Mesendoderm (in vitro differentiated cells): ENCODE measurements at regions not wholly inside any gene's neighbourhood (a gene's known extent, or its start where the extent isn't known, plus 50 kb on each side); places are given as distances from the start of the nearest gene placed in this dataset.

ENCODE experiments used
- DNase-seq: peaks from one replicate; pipeline ENCODE4 v3.0.0; 2013
- H2AK5ac ChIP-seq: 2 replicates; pipeline ENCODE4 v1.6.1; 2013; ENCODE audit warnings: low read length, inconsistent platforms
- H2BK120ac ChIP-seq: 2 replicates; pipeline ENCODE4 v1.6.1; 2013; ENCODE audit warnings: low read depth, mild to moderate bottlenecking, low read length, moderate library complexity, mixed read lengths
- H2BK15ac ChIP-seq: replicated peaks from 2 replicates; pipeline ENCODE4 v1.6.1; 2013; ENCODE audit warnings: low read depth, mild to moderate bottlenecking, moderate library complexity
- H2BK5ac ChIP-seq: 2 replicates; pipeline ENCODE4 v1.6.1; 2013; ENCODE audit warnings: low read length, inconsistent platforms
- H3K18ac ChIP-seq: 2 replicates; pipeline ENCODE4 v1.6.1; 2013; ENCODE audit warnings: mild to moderate bottlenecking, low read length, mixed read lengths
- H3K23ac ChIP-seq: one replicate; pipeline ENCODE4 v1.6.1; 2013; ENCODE audit warnings: low read length
- H3K27ac ChIP-seq: 2 replicates; pipeline ENCODE4 v1.5.1; 2013; ENCODE audit warnings: low read depth, mild to moderate bottlenecking, inconsistent platforms, low read length, moderate library complexity
- H3K27me3 ChIP-seq: 2 replicates; pipeline ENCODE4 v1.6.1; 2013; ENCODE audit warnings: low read length, control low read depth, mild to moderate bottlenecking, inconsistent platforms; ENCODE audit not compliant: insufficient read depth, poor library complexity
- H3K36me3 ChIP-seq: 2 replicates; pipeline ENCODE4 v1.6.1; 2013; ENCODE audit warnings: low read length, inconsistent platforms; ENCODE audit not compliant: control insufficient read depth, insufficient read depth
- H3K4ac ChIP-seq: one replicate; pipeline ENCODE4 v1.6.1; 2013; ENCODE audit warnings: low read depth, mild to moderate bottlenecking, low read length, moderate library complexity
- H3K4me1 ChIP-seq: 2 replicates; pipeline ENCODE4 v1.6.1; 2013; ENCODE audit warnings: low read depth, low read length, inconsistent platforms; ENCODE audit not compliant: control insufficient read depth
- H3K4me2 ChIP-seq: 2 replicates; pipeline ENCODE4 v1.6.1; 2013; ENCODE audit warnings: low read length
- H3K4me3 ChIP-seq: 2 replicates; pipeline ENCODE4 v1.5.1; 2013; ENCODE audit warnings: mild to moderate bottlenecking, low read length
- H3K56ac ChIP-seq: one replicate; pipeline ENCODE4 v1.6.1; 2013; ENCODE audit warnings: low read length
- H3K79me1 ChIP-seq: 2 replicates; pipeline ENCODE4 v1.6.1; 2013; ENCODE audit warnings: low read length, inconsistent platforms
- H3K79me2 ChIP-seq: 2 replicates; pipeline ENCODE4 v1.6.1; 2013; ENCODE audit warnings: mild to moderate bottlenecking, low read length; ENCODE audit not compliant: control insufficient read depth, insufficient read depth
- H3K9ac ChIP-seq: 2 replicates; pipeline ENCODE4 v1.6.1; 2013; ENCODE audit warnings: low read length, inconsistent platforms
- H4K5ac ChIP-seq: one replicate; pipeline ENCODE4 v1.6.1; 2013; ENCODE audit warnings: low read length
- H4K8ac ChIP-seq: one replicate; pipeline ENCODE4 v1.6.1; 2013; ENCODE audit warnings: low read depth, mild to moderate bottlenecking, control low read depth, low read length, moderate library complexity
- WGBS: extraction: QIAGEN DNeasy Blood & Tissue Kit; methylation state at CpG from one replicate; pipeline ENCODE4 v1.1.7; 2013; ENCODE audit warnings: low lambda C conversion rate, missing lambda C conversion rate; ENCODE audit not compliant: insufficient coverage; ENCODE audit errors: extremely low coverage; 5-methylcytosine and 5-hydroxymethylcytosine counted together

- H3K4ac ChIP-seq: no peak overlapping the region
- DNase-seq: no peak
- no peak overlapping the region for H3K4me3 ChIP-seq
- H3K4me1 ChIP-seq: peaks cover 2% of the 10 kb centered on the region
- WGBS: no CpG with 5 or more reads among the region's 12 CpGs
- no peaks in the 10 kb centered on the region for H3K79me1 ChIP-seq
- H3K27ac ChIP-seq: no peak overlapping the region
- no peak overlapping the region for H3K23ac ChIP-seq
- H3K36me3 ChIP-seq: no peaks in the 10 kb centered on the region
- no peak overlapping the region for H4K8ac ChIP-seq
- H3K27me3 ChIP-seq: no peaks in the 10 kb centered on the region
- H2BK5ac ChIP-seq: no peak overlapping the region
- H3K4me2 ChIP-seq: no peak overlapping the region
- no peak overlapping the region for H3K56ac ChIP-seq
- no peak overlapping the region for H4K5ac ChIP-seq
- H2BK15ac ChIP-seq: no peak overlapping the region
- no peaks in the 10 kb centered on the region for H3K79me2 ChIP-seq
- H2AK5ac ChIP-seq: no peak overlapping the region
- H2BK120ac ChIP-seq: no peak overlapping the region
- H3K18ac ChIP-seq: no peak overlapping the region
- H3K9ac ChIP-seq: no peak overlapping the region
These were observed 128.7 kb downstream of the PALM2AKAP2 start for GRCh38 chr9:109908459-109909390.

DNA sequence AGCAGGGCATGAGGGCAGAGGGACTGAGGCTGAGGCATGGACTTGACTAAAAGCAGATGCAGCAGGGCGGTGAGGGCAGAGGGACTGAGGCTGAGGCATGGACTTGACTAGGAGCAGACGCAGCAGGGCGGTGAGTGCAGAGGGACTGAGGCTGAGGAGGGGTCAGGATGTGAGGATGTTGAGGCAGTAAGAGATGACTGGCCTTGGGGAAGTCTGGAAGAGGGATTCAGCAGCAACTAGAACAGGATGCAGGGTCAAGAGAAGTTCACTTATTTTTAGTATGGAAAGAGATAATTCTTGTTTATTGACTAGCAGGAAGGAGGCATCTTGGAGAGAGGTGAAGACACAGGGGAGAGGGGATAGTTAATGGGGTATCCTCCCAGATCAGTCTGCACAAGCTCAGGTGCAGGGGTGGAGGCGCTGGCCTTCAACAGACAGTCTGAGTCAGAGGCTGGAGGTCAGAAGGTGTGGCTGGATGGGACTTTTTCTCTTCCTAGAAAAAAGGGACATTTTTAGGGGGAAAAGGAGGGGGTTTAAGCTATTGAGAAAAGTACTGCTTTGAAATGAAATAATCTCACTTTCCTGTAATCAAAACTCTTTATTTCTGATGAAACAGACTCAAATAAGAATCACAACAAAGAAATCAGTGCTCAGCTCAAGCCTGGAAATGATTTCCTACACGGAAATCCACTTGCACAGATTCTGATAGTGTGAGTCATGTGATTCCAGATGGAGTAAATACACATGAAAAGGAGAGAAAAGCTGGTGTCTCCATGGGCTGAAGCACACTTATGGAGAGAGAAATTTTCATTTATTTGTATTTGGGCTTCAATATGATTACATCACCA, 130.9 kb downstream of the PALM2AKAP2 start:
- Histone ChIP-seq H2BK5ac (no peak overlapping the region), H4K5ac (no peak overlapping the region), H3K79me1 (no peaks in the 10 kb centered on the region), H2BK120ac (no peak overlapping the region), H2AK5ac (no peak overlapping the region), H2BK15ac (no peak overlapping the region), H3K36me3 (no peaks in the 10 kb centered on the region), H3K4me1 (peaks cover 2% of the 10 kb centered on the region), H3K23ac (no peak overlapping the region), H3K27ac (no peak overlapping the region), H3K4me3 (no peak overlapping the region), H3K27me3 (no peaks in the 10 kb centered on the region), H3K4ac (no peak overlapping the region), H3K79me2 (no peaks in the 10 kb centered on the region), H3K9ac (no peak overlapping the region), H3K4me2 (no peak overlapping the region), H3K18ac (no peak overlapping the region), H4K8ac (no peak overlapping the region), H3K56ac (no peak overlapping the region)
- DNase-seq: no peak
- WGBS: no CpG with 5 or more reads among the region's 5 CpGs

DNA sequence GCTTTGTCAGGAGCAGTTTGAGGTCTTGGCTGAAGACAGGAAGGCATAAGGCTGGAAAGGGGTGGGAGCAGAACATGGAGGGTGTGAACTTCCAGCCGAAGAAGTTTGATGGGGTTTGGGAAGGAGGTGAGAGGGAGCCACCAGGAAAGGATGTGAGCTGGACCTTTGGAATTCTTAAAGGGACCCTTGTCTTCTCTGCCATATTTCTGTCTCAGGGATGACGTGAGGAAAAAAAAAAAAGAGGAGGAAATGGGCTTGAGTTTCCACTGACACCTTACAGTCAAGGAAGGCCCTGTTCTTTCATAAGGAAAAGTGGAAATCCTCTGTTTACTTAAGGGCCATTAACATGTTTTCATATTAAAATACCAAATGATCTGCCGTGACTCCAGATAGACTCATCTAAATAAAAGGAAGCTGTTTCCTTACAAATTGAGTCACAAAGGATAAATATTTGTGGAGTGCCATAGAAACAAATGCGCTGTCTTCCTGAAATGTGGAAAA, 132.1 kb downstream of the PALM2AKAP2 start:
- whole genome bisulfite sequencing: no CpG with 5 or more reads among the region's 4 CpGs
- Histone ChIP-seq H3K27ac (no peak overlapping the region), H3K4me3 (no peak overlapping the region)

GRCh38 chr9:109912726-109913460, 132.9 kb downstream of the PALM2AKAP2 start:
- Histone ChIP-seq H3K4me2 (no peak overlapping the region), H3K4me1 (no peaks in the 10 kb centered on the region), H3K23ac (no peak overlapping the region), H3K4ac (no peak overlapping the region), H2BK15ac (no peak overlapping the region), H3K4me3 (no peak overlapping the region), H2BK5ac (no peak overlapping the region), H3K79me2 (no peaks in the 10 kb centered on the region), H3K9ac (no peak overlapping the region), H3K56ac (no peak overlapping the region), H3K27ac (no peak overlapping the region), H3K79me1 (no peaks in the 10 kb centered on the region), H3K18ac (no peak overlapping the region), H2BK120ac (no peak overlapping the region), H2AK5ac (no peak overlapping the region), H3K36me3 (no peaks in the 10 kb centered on the region), H3K27me3 (no peaks in the 10 kb centered on the region), H4K8ac (no peak overlapping the region), H4K5ac (no peak overlapping the region)
- no CpG with 5 or more reads among the region's 7 CpGs for WGBS
- DNase-seq: no peak

More for the DNA sequence above, 132.1 kb downstream of the PALM2AKAP2 start:
- peak; percentile 28 for DNase-seq
- Histone ChIP-seq H3K23ac (no peak overlapping the region), H3K36me3 (no peaks in the 10 kb centered on the region), H3K27me3 (no peaks in the 10 kb centered on the region), H3K4ac (no peak overlapping the region), H4K5ac (no peak overlapping the region), H3K4me2 (no peak overlapping the region), H3K79me2 (no peaks in the 10 kb centered on the region), H2BK120ac (no peak overlapping the region), H3K9ac (no peak overlapping the region), H2AK5ac (no peak overlapping the region), H3K79me1 (no peaks in the 10 kb centered on the region), H3K56ac (no peak overlapping the region), H3K18ac (no peak overlapping the region), H2BK5ac (no peak overlapping the region), H2BK15ac (no peak overlapping the region), H3K4me1 (peaks cover 2% of the 10 kb centered on the region), H4K8ac (no peak overlapping the region)

DNA sequence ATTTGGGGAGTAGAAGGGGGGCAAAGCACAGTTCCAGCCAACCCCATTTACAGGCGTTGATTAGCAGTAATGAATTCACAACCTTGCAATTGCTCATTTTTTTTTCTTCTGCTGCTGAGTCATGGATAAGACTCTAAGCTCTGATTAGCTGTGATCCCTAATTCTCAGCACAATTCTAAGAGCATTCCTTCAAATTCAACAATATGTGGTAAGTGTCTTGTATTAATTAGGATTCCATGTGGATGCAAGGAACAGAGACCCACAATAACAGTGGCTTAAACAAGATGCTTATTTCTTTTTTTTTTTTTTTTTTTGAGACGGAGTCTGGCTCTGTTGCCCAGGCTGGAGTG, 133.4 kb downstream of the PALM2AKAP2 start:
- H2BK15ac ChIP-seq: no peak overlapping the region
- H3K36me3 ChIP-seq: no peaks in the 10 kb centered on the region
- H3K27ac ChIP-seq: no peak overlapping the region
- no CpG with 5 or more reads among the region's 2 CpGs for WGBS
- no peak overlapping the region for H2BK5ac ChIP-seq
- no peak overlapping the region for H3K4me3 ChIP-seq
- no peak overlapping the region for H3K18ac ChIP-seq
- DNase-seq: no peak
- no peak overlapping the region for H4K8ac ChIP-seq
- no peak overlapping the region for H3K56ac ChIP-seq
- H4K5ac ChIP-seq: no peak overlapping the region
- H3K4me2 ChIP-seq: no peak overlapping the region
- H3K9ac ChIP-seq: no peak overlapping the region
- H3K27me3 ChIP-seq: no peaks in the 10 kb centered on the region
- H3K79me1 ChIP-seq: no peaks in the 10 kb centered on the region
- H3K4me1 ChIP-seq: no peaks in the 10 kb centered on the region
- H2AK5ac ChIP-seq: no peak overlapping the region
- no peaks in the 10 kb centered on the region for H3K79me2 ChIP-seq
- H3K4ac ChIP-seq: no peak overlapping the region
- no peak overlapping the region for H2BK120ac ChIP-seq
- no peak overlapping the region for H3K23ac ChIP-seq
